PC-3 (cell line): ENCODE measurements at regions not wholly inside any gene's neighbourhood (a gene's known extent, or its start where the extent isn't known, plus 50 kb on each side); places are given as distances from the start of the nearest gene placed in this dataset.

Source experiments
- EZH2 ChIP-seq: fragments of 300-600 bp; sonication (generic); IDR thresholded peaks from one replicate; pipeline ENCODE4 v1.6.1; 2017; ENCODE audit warnings: antibody characterized with exemption, mild to moderate bottlenecking, low read length; ENCODE audit not compliant: unreplicated experiment
- TF ChIP-seq, protein P1 (sequence below): fragments of 300-600 bp; sonication (generic); conservative IDR thresholded peaks from 2 replicates; pipeline ENCODE4 v1.5.1; 2017; ENCODE audit warnings: antibody characterized with exemption, low read depth, mild to moderate bottlenecking, low read length

DNA sequence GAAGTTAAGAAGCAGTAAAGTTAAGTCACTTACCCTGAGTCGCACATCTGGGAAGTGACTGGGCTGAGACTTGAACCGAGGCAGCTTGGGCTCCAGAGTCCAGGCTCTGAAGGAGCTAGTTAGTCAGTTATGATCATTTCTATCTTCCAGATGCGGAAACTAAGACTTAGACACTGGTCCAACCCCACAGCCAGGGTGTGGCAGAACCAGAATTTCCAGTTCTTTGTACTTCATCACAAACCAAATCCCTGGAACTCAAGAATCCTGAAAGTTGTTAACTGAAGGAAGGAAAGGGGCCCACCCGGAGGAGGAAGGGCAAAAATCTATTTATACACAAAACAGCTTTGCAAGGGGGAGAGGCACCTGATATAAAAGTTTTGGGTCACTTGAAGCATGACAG, 389.9 kb downstream of the SHQ1 start:
- TF ChIP-seq, protein P1, sequence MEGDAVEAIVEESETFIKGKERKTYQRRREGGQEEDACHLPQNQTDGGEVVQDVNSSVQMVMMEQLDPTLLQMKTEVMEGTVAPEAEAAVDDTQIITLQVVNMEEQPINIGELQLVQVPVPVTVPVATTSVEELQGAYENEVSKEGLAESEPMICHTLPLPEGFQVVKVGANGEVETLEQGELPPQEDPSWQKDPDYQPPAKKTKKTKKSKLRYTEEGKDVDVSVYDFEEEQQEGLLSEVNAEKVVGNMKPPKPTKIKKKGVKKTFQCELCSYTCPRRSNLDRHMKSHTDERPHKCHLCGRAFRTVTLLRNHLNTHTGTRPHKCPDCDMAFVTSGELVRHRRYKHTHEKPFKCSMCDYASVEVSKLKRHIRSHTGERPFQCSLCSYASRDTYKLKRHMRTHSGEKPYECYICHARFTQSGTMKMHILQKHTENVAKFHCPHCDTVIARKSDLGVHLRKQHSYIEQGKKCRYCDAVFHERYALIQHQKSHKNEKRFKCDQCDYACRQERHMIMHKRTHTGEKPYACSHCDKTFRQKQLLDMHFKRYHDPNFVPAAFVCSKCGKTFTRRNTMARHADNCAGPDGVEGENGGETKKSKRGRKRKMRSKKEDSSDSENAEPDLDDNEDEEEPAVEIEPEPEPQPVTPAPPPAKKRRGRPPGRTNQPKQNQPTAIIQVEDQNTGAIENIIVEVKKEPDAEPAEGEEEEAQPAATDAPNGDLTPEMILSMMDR = no peak
- TF ChIP-seq EZH2 = no peak
